Caki2 (cell line): ENCODE measurements at regions not wholly inside any gene's neighbourhood (a gene's known extent, or its start where the extent isn't known, plus 50 kb on each side); places are given as distances from the start of the nearest gene placed in this dataset.

Source experiments
- DNase-seq: peaks from one replicate; pipeline ENCODE4 v3.0.0-alpha.2; 2015; ENCODE audit warnings: low read depth
- in situ Hi-C: cut with HindIII; loops from 2 replicates; pipeline ENCODE4 v1.10.0; 2016; ENCODE audit warnings: low sequenced_read_pairs, low pct_unique_long_range_greater_than_20kb, mixed read lengths

DNA sequence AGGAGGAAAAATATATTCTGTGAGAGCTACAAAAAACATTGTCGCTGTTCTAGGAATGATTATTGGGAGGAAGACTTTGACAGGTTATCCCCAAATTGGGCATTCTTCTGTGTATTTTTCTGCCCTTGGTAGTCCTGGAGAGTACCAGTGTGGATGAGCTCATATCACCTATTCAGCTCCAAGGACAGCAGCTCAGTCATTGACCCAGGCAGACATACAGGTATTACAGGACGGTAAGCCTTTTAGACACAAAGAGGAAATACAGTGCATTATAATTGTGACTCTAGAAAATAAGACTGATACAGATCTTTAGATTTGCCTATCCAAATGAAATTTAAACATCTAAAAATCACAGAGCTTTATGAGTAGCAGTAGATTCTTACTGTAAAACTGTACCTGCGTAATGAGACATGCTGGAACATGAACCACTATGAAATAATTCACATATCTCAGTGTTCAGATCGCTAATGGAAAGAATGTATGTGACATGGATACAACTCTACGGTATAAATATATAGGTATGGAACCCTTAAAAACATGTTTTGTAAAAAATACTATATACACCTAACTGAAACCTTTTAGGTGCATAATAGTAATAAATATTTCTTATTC is 56.0 kb downstream of the PLK2 start:
- DNase-seq, result no peak
- in situ Hi-C loops, result no loop called here

DNA sequence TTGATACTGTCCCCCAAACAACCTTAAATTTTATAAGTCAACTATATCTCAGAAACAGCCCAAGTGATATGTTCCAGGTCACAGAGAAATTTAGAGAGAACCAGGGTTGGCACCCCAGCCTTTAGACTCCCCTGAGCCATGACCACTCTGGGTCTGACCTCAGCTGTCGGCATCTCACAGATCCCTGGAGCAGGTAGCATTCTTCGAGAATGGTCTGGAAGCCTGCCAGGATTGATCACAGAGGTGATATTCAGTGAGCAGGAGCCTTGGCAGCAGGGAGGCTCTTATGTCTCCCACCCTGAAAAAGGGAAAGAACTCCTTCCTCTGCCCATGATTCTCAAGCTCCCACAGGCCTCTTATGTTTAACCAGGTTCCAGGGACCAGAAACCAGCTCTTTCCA is 58.2 kb downstream of the PLK2 start:
- no peak for DNase-seq
- in situ Hi-C loops, result no loop called here

DNA sequence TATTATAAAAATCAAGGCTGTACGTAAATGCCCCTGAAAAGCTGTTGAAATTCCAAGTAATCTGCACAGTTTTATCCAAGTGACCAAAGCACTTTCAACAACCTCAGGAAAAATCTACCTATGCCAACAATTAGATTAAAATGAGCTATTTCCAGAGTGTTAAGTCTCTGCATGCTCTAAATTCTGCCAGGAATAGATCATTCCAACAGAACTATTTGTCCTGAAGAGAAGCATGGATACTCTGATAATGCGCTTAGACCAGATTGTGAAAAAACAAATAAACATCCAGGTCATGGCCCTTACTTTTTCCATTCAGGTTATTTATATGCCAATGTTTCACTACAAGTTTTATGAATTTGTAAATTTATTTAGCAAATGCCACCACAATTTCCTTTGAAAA is 59.1 kb downstream of the PLK2 start:
- in situ Hi-C loops, result no loop called here
- DNase-seq, result no peak

DNA sequence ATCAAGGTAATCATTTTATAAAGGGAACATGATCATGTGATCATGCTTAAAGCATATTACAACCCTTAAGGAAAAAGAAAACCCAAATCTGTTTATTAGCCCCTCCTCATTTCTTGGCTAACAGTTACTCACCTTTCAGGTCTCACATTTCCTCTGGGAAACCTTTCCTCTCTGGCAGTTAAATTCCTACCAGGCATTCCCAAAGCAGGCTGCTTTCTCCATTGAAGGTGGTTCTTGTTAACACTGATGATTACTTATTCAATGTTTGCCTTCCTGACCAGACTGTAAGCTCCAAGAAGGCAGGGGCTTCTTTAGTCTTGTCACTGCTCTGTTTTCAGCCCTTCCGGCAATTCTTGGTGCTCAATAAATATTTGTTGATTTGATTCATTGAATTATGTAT is 59.9 kb downstream of the PLK2 start:
- DNase-seq, result no peak
- in situ Hi-C loops, result no loop called here

DNA sequence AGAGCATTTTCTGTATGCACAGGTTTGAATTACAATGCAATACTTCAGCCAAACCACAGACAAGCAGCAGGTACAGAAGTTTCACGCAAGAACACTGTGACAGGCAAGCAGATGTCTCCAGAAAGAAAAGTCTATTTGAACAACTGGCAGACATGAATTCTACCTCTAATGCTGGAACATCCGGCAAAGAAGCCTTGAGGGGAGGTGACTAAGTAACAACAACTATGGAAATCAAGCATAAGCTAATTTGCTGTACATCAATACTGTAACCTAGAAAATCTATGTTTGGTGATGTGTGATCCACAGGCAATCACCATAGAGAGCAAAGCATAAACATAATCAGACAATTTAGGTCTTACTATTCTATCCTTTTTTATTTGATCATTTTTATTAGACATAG is 65.5 kb downstream of the PLK2 start:
- no peak for DNase-seq
- in situ Hi-C loops, result no loop called here

DNA sequence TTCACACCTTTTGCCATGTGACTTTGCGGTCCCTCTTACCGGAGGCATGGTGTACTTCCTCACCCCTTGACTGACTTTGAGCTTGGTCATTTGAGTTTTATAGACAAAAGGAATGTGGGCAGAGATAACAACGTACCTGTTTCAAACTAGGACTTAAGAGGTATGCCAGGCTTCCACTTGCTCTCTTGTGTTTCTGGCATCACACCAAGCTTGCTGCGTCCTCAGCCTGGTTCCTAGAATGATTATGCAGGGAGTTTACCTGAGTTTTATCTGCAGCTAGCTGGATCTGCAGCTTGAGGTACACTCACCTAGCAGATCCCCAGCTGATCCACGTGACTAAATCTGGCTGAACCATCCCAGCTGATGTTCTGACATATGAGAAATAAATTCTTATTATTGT is 66.2 kb downstream of the PLK2 start:
- no peak for DNase-seq
- in situ Hi-C loops, result no loop called here

DNA sequence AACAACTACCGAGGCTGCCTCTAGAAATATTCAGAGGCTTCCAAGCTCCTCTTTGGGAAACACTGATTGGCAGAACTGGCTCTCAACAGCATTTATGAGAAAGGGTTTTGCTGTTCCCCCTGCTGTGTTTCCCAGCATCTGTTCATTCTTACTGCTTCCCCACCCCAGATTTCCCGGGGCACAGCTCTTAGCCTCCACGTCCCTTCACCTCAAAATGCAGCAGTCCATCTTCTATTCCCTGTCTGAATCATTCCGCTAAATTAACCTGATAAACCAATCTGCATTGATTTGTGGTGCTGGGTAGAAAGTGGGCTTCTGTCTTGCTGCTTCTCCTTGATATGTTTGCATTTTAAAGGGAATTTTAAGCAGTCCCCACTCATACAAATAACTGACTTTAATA is 67.4 kb downstream of the PLK2 start:
- no peak for DNase-seq
- in situ Hi-C loops, result no loop called here

DNA sequence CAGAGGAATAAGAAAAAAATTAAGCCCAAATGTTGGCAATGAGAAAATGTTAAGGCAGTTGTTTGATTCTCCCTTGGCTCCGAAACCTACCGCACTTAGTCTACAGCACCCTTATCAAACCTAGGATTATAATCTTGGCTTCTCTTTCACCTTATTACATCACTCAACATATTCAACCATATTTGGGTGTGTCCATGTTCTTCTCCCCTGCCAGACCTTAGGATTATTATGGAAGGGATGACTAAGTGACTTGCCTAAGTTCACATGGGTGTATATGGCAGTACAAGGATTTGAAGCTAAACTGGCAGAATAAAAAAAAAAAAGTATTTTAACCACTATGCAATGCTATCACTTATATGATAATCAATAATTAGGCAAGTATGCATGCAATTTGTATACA is 76.4 kb downstream of the PLK2 start:
- in situ Hi-C loops, result no loop called here
- DNase-seq, result no peak

DNA sequence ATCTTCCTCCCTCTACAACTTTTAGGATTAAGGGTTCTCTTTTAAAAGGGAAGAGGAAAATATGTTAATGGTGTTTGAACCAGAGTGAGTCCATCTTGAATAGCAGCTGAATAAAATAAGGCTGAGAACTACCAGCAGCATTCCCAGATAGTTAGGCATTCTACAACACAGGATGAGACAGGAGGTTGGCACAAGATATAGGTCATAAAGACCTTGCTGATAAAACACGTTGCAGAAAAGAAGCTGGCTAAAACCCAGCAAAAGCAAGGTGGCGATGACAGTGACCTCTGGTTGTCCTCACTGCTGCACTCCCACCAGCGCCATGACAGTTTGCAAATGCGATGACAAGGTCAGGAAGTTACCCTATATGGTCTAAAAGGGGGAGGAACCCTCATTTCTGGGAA is 77.8 kb downstream of the PLK2 start:
- in situ Hi-C loops, result no loop called here
- DNase-seq, result no peak

DNA sequence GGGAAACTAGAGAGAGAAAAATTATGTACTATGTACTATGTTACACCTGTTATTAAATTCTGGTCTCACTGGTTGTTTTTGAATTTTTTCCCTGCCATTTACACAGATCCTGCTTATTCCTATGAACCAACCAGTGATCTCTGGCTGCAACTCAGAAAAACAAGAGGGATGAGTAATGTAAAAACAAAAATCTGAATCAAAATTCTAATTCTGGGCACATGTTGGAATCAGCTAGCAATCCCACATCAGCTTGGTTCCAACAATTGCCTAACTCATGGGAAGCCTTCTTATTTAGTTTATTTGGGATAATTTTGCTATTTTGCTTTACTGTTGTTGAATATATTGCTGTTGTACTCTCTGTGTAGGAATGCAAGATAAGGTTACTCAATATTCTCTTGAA is 78.3 kb downstream of the PLK2 start:
- in situ Hi-C loops, result no loop called here
- no peak for DNase-seq

DNA sequence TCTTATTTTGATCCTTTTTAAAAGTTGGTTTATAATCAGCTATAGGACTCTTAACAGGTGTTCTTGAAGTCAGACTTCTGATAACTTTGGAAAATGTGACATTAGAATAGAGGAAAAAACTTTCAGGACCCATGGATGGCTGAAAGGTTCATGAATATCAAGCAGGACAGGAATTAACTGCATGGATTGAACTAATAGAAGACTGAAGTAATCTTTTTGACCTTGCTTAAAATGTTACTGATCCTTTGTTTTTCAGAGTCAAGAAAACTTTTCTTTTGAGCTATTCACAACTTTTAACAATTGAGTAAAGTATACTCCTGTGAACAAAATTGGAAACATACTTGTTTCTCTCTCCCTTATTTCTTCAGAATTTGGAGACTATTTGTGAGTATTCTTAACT is 79.2 kb downstream of the PLK2 start:
- in situ Hi-C loops, result no loop called here
- DNase-seq, result peak; percentile 40

DNA sequence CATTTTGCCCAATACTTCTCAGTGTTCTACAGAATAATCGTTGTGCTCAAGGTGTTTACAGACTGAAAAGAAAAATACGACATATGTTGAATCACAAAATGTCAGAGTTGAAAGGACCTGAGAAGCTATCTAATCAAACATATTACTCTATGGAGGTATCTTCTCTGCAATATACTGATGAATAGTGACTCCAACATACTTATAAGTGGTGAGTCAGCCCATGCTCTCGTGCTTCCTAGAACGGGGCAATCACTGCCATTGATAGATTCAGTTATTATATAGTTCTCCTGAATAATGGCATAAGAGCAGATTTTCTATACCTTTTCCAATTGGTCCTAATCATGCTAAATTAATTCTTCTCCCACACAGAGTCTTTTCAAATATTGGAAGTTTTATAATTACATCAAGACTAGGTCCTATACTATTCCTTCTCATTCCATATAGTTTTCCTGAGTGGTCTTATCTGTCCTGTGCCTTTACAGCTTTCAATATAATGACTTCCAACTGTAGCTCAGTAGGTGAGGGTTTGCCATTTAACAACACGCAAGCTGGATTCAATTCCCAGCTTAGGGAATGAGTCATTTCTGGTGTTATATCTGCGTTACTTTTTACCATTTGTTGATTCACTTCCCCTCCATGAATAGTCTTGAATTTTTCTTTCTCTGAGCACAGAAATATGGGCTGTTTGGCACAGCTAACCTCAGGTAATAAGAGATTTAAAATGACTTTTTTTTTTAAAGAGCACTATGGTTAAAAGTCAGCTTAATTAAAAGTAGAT is 81.1 kb downstream of the PLK2 start:
- in situ Hi-C loops, result no loop called here
- no peak for DNase-seq

DNA sequence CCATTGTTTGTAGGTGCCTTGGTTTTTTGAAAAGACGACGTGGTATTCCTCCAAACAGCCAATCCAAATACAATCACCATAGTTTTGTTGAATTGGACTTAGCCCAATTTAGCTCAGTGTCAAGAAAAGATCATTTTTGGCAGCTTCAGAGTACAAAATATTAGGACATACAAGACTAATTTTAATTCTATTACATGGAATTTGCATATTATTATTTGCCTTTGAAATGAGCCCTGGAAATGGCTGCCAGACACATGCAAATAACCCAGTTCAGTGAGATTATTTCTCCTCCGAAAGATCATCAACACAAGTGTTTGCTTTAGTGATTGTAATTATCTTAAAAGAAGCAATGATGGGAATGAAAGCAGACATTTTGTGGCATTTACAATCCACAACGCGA is 89.3 kb downstream of the PLK2 start:
- in situ Hi-C loops, result no loop called here
- no peak for DNase-seq

DNA sequence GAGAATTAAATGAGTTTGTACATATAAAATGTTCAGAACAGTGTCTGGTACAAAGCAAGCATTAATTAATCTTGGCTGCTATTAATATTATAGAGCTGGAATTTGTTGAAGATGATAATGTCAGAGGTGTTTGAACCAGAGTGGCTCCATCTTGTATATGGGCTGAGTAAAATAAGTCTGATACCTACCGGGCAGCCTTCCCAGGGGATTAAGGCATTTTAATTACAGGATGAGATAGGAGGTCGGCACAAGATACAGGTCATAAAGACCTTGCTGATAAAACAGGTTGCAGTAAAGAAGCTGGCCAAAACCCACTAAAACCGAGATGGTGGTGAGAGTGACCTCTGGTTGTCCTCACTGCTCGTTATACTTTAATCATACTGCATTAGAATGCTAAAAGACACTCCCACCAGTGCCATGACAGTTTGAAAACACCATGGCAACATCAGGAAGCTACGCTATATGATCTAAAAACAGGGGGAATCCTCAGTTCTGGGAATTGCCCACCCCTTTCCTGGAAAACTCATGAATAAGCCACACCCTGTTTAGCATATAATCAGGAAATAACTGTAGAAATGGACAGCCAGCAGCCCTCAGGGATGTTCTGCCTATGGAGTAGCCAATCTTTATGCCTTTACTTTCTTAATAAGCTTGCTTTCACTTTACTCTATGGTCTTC is 90.2 kb downstream of the PLK2 start:
- in situ Hi-C loops, result no loop called here
- DNase-seq, result no peak

DNA sequence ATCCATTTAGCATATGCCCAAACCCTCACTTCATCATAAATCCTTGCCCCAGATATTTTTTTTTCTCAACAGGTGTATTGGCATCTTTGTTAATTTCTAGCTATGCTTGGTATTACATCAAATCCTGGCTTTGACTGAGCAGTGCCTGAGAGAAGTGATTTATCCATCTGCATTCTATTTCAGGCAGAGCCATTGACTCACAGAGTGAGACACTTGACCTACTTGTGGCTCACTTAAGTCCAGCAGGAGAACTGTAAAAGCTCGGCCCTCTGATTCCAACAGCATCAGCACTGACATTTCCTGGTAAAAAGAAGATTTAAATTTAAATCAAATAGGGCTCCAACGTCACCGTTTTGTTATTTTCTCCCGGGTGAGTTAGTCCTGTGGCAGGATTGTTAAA is 93.4 kb downstream of the PLK2 start:
- no peak for DNase-seq

DNA sequence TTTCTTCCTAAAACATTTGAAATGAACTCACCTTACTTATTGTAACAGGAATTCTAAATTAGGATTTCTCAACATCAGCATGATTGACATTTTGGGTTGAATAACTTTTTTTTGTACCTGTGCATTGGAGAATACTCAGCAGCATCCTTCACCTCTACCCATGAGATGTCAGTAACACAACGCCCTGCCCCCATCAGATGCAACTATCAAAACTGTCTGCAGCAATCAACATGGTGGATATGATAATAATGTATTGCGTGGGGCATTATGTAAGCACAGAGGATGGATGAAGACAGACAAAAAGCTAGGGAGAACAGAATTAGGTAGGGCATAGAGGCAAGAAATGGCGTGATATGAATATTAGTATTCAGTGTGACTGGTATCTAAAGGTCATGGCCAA is 94.1 kb downstream of the PLK2 start:
- DNase-seq, result no peak
- in situ Hi-C loops, result no loop called here

More for the DNA sequence above, 93.4 kb downstream of the PLK2 start:
- in situ Hi-C loops, result no loop called here

DNA sequence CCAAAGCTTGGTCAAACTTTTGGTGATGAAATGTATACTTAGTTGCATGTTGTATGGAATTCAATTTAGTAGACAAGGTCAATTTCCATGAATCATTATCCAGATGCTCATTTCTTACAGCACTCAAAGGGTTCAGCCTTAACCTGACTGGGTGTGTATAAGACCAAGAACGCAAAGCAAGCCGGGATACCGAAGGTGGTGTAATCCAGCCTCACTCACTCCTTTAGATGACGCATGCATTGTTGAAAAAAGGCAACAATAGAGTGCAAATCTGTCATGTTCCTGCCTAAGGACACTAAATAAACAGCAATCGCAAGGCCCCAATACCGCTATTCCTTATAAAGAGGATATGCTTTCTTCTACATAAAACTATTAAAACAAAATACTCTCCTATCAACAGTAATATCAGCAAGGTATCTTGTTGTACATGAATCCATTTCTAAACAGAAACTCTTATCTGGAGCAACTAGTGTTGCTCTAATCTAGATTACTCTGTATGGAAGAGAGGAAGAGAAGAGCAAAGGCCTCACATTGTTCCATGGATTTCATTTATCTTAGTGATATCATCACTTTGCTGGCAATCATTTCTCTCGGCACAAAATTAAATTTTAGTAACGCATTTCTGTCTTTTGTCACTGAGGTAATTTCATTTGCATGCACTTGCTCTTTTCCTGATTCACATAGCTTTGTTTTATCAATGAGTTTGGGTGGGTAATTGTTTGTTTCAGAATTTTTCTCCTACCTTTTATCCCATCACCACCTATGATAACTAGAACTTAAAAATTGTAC is 96.2 kb downstream of the PLK2 start:
- in situ Hi-C loops, result no loop called here
- DNase-seq, result no peak

DNA sequence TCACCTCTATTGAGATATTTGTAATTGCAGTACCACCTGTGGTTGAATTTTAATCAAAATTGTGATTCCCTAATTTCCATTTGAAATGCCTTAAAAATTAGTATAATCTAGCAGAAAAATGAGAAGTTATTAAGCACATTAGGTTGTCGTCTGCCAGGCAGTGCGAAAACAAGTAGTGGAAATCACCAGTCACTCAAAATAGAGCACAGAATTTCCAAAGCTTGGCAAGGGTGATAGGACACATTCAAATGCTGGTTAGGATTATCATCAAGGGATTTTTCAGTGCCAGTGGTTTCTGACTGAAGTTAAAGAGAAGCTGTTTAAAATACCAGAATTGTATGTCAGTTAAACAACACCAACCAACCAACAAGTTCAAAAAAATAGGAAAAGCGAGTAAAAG is 97.8 kb downstream of the PLK2 start:
- in situ Hi-C loops, result no loop called here
- no peak for DNase-seq

DNA sequence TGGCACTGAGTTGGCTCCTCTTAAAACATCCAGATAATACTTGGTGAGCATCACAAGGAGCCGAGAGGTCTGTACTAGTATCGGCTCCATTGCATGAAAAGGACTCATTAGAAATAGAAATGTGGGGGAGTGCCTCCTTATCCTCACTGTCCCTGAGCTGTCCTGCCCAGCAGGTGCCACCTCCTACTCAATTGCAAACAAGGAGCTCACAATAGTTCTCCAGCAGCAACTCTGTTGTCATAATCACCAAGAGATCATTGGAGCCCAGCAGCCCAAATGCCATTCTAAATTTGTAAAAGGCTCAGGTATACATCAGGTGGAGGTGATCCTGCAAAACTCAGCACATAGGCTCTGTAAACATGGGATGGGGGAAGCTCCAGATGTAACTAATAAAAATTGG is 99.1 kb downstream of the PLK2 start:
- in situ Hi-C loops, result no loop called here
- no peak for DNase-seq
